Caco-2 (cell line): ENCODE measurements at regions not wholly inside any gene's neighbourhood (a gene's known extent, or its start where the extent isn't known, plus 50 kb on each side); places are given as distances from the start of the nearest gene placed in this dataset.

ENCODE experiments used
- BruUV-seq: library from RNA; stranded (reverse); fragments of 400-500 nt; replicated peaks from 2 replicates; lab custom pipeline; 2021; lab: Mats Ljungman, UMichigan
- CTCF ChIA-PET: fragments of 300-600 bp; sonication (Branson Sonifier 250); formaldehyde crosslinking; loops from one replicate; lab custom pipeline; 2022; ENCODE audit warnings: antibody characterized with exemption; lab: Charles Lee
- POLR2A ChIA-PET: fragments of 300-600 bp; sonication (Branson Sonifier 250); formaldehyde crosslinking; loops from one replicate; lab custom pipeline; 2022; ENCODE audit warnings: antibody characterized with exemption; lab: Charles Lee
- DNase-seq, 2 experiments: peaks; one replicate each; pipeline versions ENCODE4 v3.0.0 to v3.0.0-alpha.2; 2020 to 2022
- H3K27me3 ChIP-seq: replicated peaks from 2 replicates; pipeline ENCODE4 v1.6.0; 2011; ENCODE audit warnings: low read length; ENCODE audit not compliant: control insufficient read depth, insufficient read depth
- H3K36me3 ChIP-seq: 2 replicates; pipeline ENCODE4 v1.5.1; 2011; ENCODE audit warnings: low read length; ENCODE audit not compliant: control insufficient read depth, insufficient read depth
- H3K4me1 ChIP-seq: fragments of 250-450 bp; sonication (Bioruptor Pico); 2 replicates; pipeline ENCODE4 v1.5.1; 2020; ENCODE audit warnings: mild to moderate bottlenecking
- H3K4me3 ChIP-seq: 2 replicates; pipeline ENCODE4 v1.5.1; 2011; ENCODE audit warnings: low read depth, mild to moderate bottlenecking, control low read depth, low read length
- H3K9me3 ChIP-seq: fragments of 250-450 bp; sonication (Bioruptor Pico); 2 replicates; pipeline ENCODE4 v1.5.1; 2020; ENCODE audit warnings: mild to moderate bottlenecking, moderate library complexity
- H3K27ac Mint-ChIP-seq: one replicate; pipeline ENCODE4 v1.8.0; 2022; ENCODE audit warnings: mixed read lengths; ENCODE audit not compliant: unreplicated experiment
- H3K27me3 Mint-ChIP-seq: one replicate; pipeline ENCODE4 v1.8.0; 2022; ENCODE audit warnings: mixed read lengths; ENCODE audit not compliant: insufficient read depth, unreplicated experiment
- H3K36me3 Mint-ChIP-seq: one replicate; pipeline ENCODE4 v1.8.0; 2022; ENCODE audit warnings: mild to moderate bottlenecking, mixed read lengths; ENCODE audit not compliant: insufficient read depth, unreplicated experiment
- H3K4me1 Mint-ChIP-seq: one replicate; pipeline ENCODE4 v1.8.0; 2022; ENCODE audit warnings: low read depth, mixed read lengths; ENCODE audit not compliant: unreplicated experiment
- H3K4me3 Mint-ChIP-seq: one replicate; pipeline ENCODE4 v1.8.0; 2022; ENCODE audit warnings: mild to moderate bottlenecking, moderate library complexity, mixed read lengths; ENCODE audit not compliant: unreplicated experiment
- H3K9me3 Mint-ChIP-seq: one replicate; pipeline ENCODE4 v1.8.0; 2022; ENCODE audit warnings: mixed read lengths; ENCODE audit not compliant: unreplicated experiment
- intact Hi-C: fragments of 100-400 bp; cut with micrococcal nuclease; formaldehyde crosslinking; loops from one replicate; pipeline ENCODE4 v1.10.0; 2022; ENCODE audit not compliant: unreplicated experiment
- TF ChIP-seq, protein P1 (sequence below), 2 experiments: fragments of 200-600 bp in 1 of 2; IDR thresholded peaks; 1 replicate in 1 of 2; 2 replicates in 1 of 2; pipeline versions ENCODE4 v1.5.1 to v1.8.0; 2011 to 2022; ENCODE audit warnings: antibody characterized with exemption in 1 of 2, control low read depth in 1 of 2, inconsistent platforms in 1 of 2, low read depth in 1 of 2, low read length in 1 of 2, mild to moderate bottlenecking in 1 of 2, moderate library complexity in 1 of 2; ENCODE audit not compliant: insufficient read depth in 1 of 2, severe bottlenecking in 1 of 2, unreplicated experiment in 1 of 2

DNA sequence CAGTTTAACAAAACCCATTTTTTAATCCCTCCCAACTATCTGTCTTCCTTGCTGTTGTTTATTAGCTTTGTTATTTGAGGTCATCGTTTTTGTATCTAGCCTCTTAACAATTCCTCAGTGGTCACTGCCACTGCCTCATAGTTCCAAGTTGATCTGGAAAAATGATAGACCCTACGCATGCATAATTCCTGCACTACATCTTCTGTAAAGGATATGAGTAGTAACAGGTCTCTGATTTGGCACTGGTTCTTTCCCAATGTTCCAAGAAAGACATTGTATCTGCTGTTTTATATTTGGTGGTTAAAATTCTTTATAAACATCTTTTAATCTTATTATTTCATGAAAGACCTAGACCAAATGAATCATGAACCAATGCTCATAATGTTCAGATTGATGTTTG, 166.6 kb downstream of the ZNF330 start:
- BruUV-seq = no TSS peak
- no peaks in the 10 kb centered on the region for H3K9me3 ChIP-seq
- no peaks in the 10 kb centered on the region for H3K27me3 ChIP-seq
- CTCF ChIA-PET = no interaction called here
- no peak overlapping the region for H3K4me3 Mint-ChIP-seq
- peaks cover 3% of the 10 kb centered on the region for H3K27me3 Mint-ChIP-seq
- no peak for DNase-seq
- POLR2A ChIA-PET = no interaction called here
- no peaks in the 10 kb centered on the region for H3K36me3 Mint-ChIP-seq
- no peaks in the 10 kb centered on the region for H3K36me3 ChIP-seq
- no peaks in the 10 kb centered on the region for H3K4me1 ChIP-seq
- no peaks in the 10 kb centered on the region for H3K9me3 Mint-ChIP-seq
- no peaks in the 10 kb centered on the region for H3K4me1 Mint-ChIP-seq
- intact Hi-C loops = no loop called here
- no peak overlapping the region for H3K4me3 ChIP-seq
- TF ChIP-seq, protein P1, sequence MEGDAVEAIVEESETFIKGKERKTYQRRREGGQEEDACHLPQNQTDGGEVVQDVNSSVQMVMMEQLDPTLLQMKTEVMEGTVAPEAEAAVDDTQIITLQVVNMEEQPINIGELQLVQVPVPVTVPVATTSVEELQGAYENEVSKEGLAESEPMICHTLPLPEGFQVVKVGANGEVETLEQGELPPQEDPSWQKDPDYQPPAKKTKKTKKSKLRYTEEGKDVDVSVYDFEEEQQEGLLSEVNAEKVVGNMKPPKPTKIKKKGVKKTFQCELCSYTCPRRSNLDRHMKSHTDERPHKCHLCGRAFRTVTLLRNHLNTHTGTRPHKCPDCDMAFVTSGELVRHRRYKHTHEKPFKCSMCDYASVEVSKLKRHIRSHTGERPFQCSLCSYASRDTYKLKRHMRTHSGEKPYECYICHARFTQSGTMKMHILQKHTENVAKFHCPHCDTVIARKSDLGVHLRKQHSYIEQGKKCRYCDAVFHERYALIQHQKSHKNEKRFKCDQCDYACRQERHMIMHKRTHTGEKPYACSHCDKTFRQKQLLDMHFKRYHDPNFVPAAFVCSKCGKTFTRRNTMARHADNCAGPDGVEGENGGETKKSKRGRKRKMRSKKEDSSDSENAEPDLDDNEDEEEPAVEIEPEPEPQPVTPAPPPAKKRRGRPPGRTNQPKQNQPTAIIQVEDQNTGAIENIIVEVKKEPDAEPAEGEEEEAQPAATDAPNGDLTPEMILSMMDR (IDR thresholded peaks at IDR 0.05; ENCODE audit: insufficient read depth in 1 of 2, low read depth in 1 of 2, low read length in 1 of 2, severe bottlenecking in 1 of 2, unreplicated experiment in 1 of 2) = no peak
- H3K27ac Mint-ChIP-seq = no peak overlapping the region

DNA sequence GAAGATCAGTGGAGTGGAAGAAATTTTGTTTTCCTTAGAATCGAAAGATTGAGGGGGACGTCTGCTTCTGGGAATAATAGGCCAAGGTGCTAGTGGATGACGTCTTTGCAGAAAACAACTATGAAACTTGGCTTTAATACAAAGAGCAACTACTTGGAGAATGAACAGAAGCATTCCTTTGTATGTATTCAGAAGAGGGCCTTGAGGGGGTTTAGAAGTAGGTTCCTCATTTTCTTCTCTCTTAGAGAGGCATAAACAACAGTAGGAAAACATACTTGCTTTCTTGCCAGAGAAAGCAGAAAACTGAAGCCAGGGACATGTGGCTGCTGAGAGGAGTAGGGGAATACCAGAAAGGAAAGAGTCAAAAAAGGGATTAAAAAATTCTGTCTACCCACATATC, 167.8 kb downstream of the ZNF330 start:
- TF ChIP-seq, protein P1 (IDR thresholded peaks at IDR 0.05; ENCODE audit: insufficient read depth in 1 of 2, low read depth in 1 of 2, low read length in 1 of 2, severe bottlenecking in 1 of 2, unreplicated experiment in 1 of 2) = no peak
- CTCF ChIA-PET = no interaction called here
- BruUV-seq = no TSS peak
- H3K27me3 Mint-ChIP-seq = peaks cover 3% of the 10 kb centered on the region
- no peak overlapping the region for H3K4me3 Mint-ChIP-seq
- H3K36me3 Mint-ChIP-seq = no peaks in the 10 kb centered on the region
- no peak overlapping the region for H3K27ac Mint-ChIP-seq
- no peaks in the 10 kb centered on the region for H3K4me1 Mint-ChIP-seq
- H3K36me3 ChIP-seq = no peaks in the 10 kb centered on the region
- H3K4me1 ChIP-seq = no peaks in the 10 kb centered on the region
- H3K4me3 ChIP-seq = no peak overlapping the region
- H3K9me3 ChIP-seq = no peaks in the 10 kb centered on the region
- no peaks in the 10 kb centered on the region for H3K27me3 ChIP-seq
- POLR2A ChIA-PET = no interaction called here
- intact Hi-C loops = no loop called here
- H3K9me3 Mint-ChIP-seq = no peaks in the 10 kb centered on the region
- no peak for DNase-seq

DNA sequence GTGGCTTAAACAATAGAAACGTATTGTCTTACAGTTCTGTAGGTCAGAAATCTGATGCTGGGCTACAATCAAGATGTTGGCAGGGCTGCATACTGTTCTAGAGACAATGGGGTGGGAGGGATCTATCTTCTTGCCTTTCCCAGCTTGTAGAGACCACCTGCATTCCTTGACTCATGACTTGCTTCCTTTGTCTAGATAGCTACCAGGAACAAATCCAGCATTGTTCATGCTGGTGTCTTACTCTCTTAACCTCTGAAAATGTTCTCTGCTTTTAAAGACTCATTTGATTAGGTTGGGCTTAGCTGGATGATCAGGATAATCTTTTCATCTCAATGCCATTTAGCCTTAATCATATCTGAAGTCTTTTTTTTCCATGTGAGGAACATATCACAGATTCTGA, 169.0 kb downstream of the ZNF330 start:
- no peaks in the 10 kb centered on the region for H3K9me3 Mint-ChIP-seq
- ChIA-PET POLR2A (no interaction called here), CTCF (no interaction called here)
- H3K27me3 ChIP-seq = no peaks in the 10 kb centered on the region
- no peaks in the 10 kb centered on the region for H3K4me1 Mint-ChIP-seq
- no peak overlapping the region for H3K4me3 ChIP-seq
- H3K36me3 ChIP-seq = no peaks in the 10 kb centered on the region
- no TSS peak for BruUV-seq
- peaks cover 7% of the 10 kb centered on the region for H3K27me3 Mint-ChIP-seq
- no peak overlapping the region for H3K4me3 Mint-ChIP-seq
- intact Hi-C loops = no loop called here
- H3K27ac Mint-ChIP-seq = no peak overlapping the region
- TF ChIP-seq, protein P1 (IDR thresholded peaks at IDR 0.05; ENCODE audit: insufficient read depth in 1 of 2, low read depth in 1 of 2, low read length in 1 of 2, severe bottlenecking in 1 of 2, unreplicated experiment in 1 of 2) = no peak
- H3K36me3 Mint-ChIP-seq = no peaks in the 10 kb centered on the region
- H3K4me1 ChIP-seq = no peaks in the 10 kb centered on the region
- no peak for DNase-seq
- H3K9me3 ChIP-seq = no peaks in the 10 kb centered on the region
